BE2C (cell line): ENCODE measurements at regions not wholly inside any gene's neighbourhood (a gene's known extent, or its start where the extent isn't known, plus 50 kb on each side); places are given as distances from the start of the nearest gene placed in this dataset.

Source experiments
- DNase-seq: peaks from one replicate; pipeline ENCODE4 v3.0.0-alpha.2; 2020
- H3K27me3 ChIP-seq: fragments of 250-450 bp; sonication (Bioruptor Pico); 2 replicates; pipeline ENCODE4 v1.5.1; 2020; ENCODE audit warnings: mild to moderate bottlenecking
- H3K36me3 ChIP-seq: fragments of 250-450 bp; sonication (Bioruptor Pico); 2 replicates; pipeline ENCODE4 v1.5.1; 2020; ENCODE audit warnings: mild to moderate bottlenecking
- H3K4me1 ChIP-seq: fragments of 250-450 bp; sonication (Bioruptor Pico); 2 replicates; pipeline ENCODE4 v1.5.1; 2020
- H3K4me3 ChIP-seq: 2 replicates; pipeline ENCODE4 v1.5.1; 2011; ENCODE audit warnings: low read depth, low read length
- H3K9me3 ChIP-seq: fragments of 250-450 bp; sonication (Bioruptor Pico); 2 replicates; pipeline ENCODE4 v1.5.1; 2020
- CTCF ChIP-seq: IDR thresholded peaks from 2 replicates; pipeline ENCODE4 v1.5.1; 2012; ENCODE audit warnings: mild to moderate bottlenecking, low read depth, low read length

GRCh38 chr2:104051766-104052165 lies 802.1 kb upstream of the POU3F3 start:
- Histone ChIP-seq H3K36me3 (no peaks in the 10 kb centered on the region), H3K4me1 (no peaks in the 10 kb centered on the region), H3K4me3 (no peak overlapping the region), H3K9me3 (no peaks in the 10 kb centered on the region), H3K27me3 (no peaks in the 10 kb centered on the region)
- TF ChIP-seq CTCF: no peak
- no peak for DNase-seq

GRCh38 chr2:104052356-104052755 lies 801.6 kb upstream of the POU3F3 start:
- H3K36me3 ChIP-seq: no peaks in the 10 kb centered on the region
- H3K9me3 ChIP-seq: no peaks in the 10 kb centered on the region
- no peak for DNase-seq
- H3K4me3 ChIP-seq: no peak overlapping the region
- H3K27me3 ChIP-seq: no peaks in the 10 kb centered on the region
- no peaks in the 10 kb centered on the region for H3K4me1 ChIP-seq
- TF ChIP-seq CTCF: no peak

GRCh38 chr2:104056451-104056850 lies 797.5 kb upstream of the POU3F3 start:
- Histone ChIP-seq H3K9me3 (no peaks in the 10 kb centered on the region), H3K4me1 (no peaks in the 10 kb centered on the region), H3K4me3 (no peak overlapping the region), H3K27me3 (no peaks in the 10 kb centered on the region), H3K36me3 (no peaks in the 10 kb centered on the region)
- no peak for DNase-seq
- no peak for TF ChIP-seq CTCF

GRCh38 chr2:104068665-104069064 lies 785.2 kb upstream of the POU3F3 start:
- DNase-seq: no peak
- Histone ChIP-seq H3K27me3 (no peaks in the 10 kb centered on the region), H3K4me1 (no peaks in the 10 kb centered on the region), H3K9me3 (no peaks in the 10 kb centered on the region), H3K36me3 (no peaks in the 10 kb centered on the region), H3K4me3 (no peak overlapping the region)
- no peak for TF ChIP-seq CTCF

GRCh38 chr2:104077573-104077972 lies 776.3 kb upstream of the POU3F3 start:
- no peaks in the 10 kb centered on the region for H3K4me1 ChIP-seq
- no peak overlapping the region for H3K4me3 ChIP-seq
- no peaks in the 10 kb centered on the region for H3K36me3 ChIP-seq
- TF ChIP-seq CTCF: no peak
- no peaks in the 10 kb centered on the region for H3K27me3 ChIP-seq
- no peaks in the 10 kb centered on the region for H3K9me3 ChIP-seq
- DNase-seq: no peak

GRCh38 chr2:104078431-104079157 lies 775.3 kb upstream of the POU3F3 start:
- DNase-seq: no peak

More at GRCh38 chr2:104078431-104079157, 775.3 kb upstream of the POU3F3 start:
- Histone ChIP-seq H3K9me3 (no peaks in the 10 kb centered on the region), H3K27me3 (no peaks in the 10 kb centered on the region), H3K4me3 (no peak overlapping the region), H3K36me3 (no peaks in the 10 kb centered on the region), H3K4me1 (no peaks in the 10 kb centered on the region)
- no peak for TF ChIP-seq CTCF
